Esophagus squamous epithelium (tissue), 5 donors: ENCODE measurements at regions not wholly inside any gene's neighbourhood (a gene's known extent, or its start where the extent isn't known, plus 50 kb on each side); places are given as distances from the start of the nearest gene placed in this dataset.

Experiments
- DNase-seq: peaks from one replicate; lab custom pipeline; 2025; lab: John Stamatoyannopoulos, UW
- H3K27ac ChIP-seq, 4 donors: fragments of 200-600 bp; sonication (generic); one replicate each; pipeline ENCODE4 v1.5.1; 2016 to 2019; ENCODE audit warnings: mild to moderate bottlenecking in 1 of 4
- H3K27me3 ChIP-seq, 4 donors: fragments of 200-600 bp; sonication (generic); 1 replicate in 3 of 4; 2 replicates in 1 of 4; pipeline versions ENCODE4 v1.5.1 to v1.6.0; 2017 to 2021; ENCODE audit warnings: antibody characterized with exemption in 1 of 4
- H3K36me3 ChIP-seq, 3 donors: fragments of 200-600 bp; sonication (generic); one replicate each; pipeline ENCODE4 v1.5.1; 2016 to 2019
- H3K4me1 ChIP-seq, 3 donors: fragments of 200-600 bp; sonication (generic); one replicate each; pipeline ENCODE4 v1.5.1; 2017 to 2019
- H3K4me3 ChIP-seq, 4 donors: fragments of 200-600 bp; sonication (generic); 1 replicate in 3 of 4; 2 replicates in 1 of 4; pipeline ENCODE4 v1.5.1; 2016 to 2019; ENCODE audit warnings: mild to moderate bottlenecking in 2 of 4, moderate library complexity in 1 of 4
- H3K9me3 ChIP-seq, 3 donors: fragments of 200-600 bp; sonication (generic); one replicate each; pipeline ENCODE4 v1.5.1; 2016 to 2019
- CTCF ChIP-seq, 6 experiments: fragments of 450-650 bp in 4 of 6; fragments of 200-600 bp in 2 of 6; sonication (generic) in 2 of 6; IDR thresholded peaks; one replicate each; pipeline ENCODE4 v1.5.1; 2016 to 2019; ENCODE audit warnings: antibody characterized with exemption in 6 of 6, mild to moderate bottlenecking in 4 of 6, moderate library complexity in 4 of 6
- POLR2A ChIP-seq, 4 donors: fragments of 450-650 bp; IDR thresholded peaks; one replicate each; pipeline ENCODE4 v1.6.1; 2017; ENCODE audit warnings: antibody characterized with exemption in 4 of 4, mild to moderate bottlenecking in 4 of 4, moderate library complexity in 3 of 4
- WGBS, 2 donors: methylation state at CpG; one replicate each; pipeline ENCODE4 v1.1.5; 2018; 5-methylcytosine and 5-hydroxymethylcytosine counted together
- intact Hi-C: fragments of 100-400 bp; cut with DNase I; formaldehyde crosslinking; loops from one replicate; pipeline ENCODE4 v1.15.0; 2022
- donor health status: DM: yes; HTN: yes; CAD: no.

GRCh38 chr4:187108845-187109244, 385.2 kb upstream of the FAT1 start:
- H3K4me1 ChIP-seq = no peaks in the 10 kb centered on the region
- H3K36me3 ChIP-seq = no peaks in the 10 kb centered on the region
- H3K9me3 ChIP-seq = no peaks in the 10 kb centered on the region
- no peaks in the 10 kb centered on the region for H3K27me3 ChIP-seq
- WGBS, 2 donors = 73 to 87% methylated on average over 3 of the region's 3 CpGs
- no peak overlapping the region for H3K4me3 ChIP-seq
- H3K27ac ChIP-seq = no peak overlapping the region
- TF ChIP-seq POLR2A (IDR thresholded peaks at IDR 0.05) (no peak), CTCF (IDR thresholded peaks at IDR 0.05) (no peak)
- DNase-seq = no peak
- intact Hi-C loops = no loop called here

DNA sequence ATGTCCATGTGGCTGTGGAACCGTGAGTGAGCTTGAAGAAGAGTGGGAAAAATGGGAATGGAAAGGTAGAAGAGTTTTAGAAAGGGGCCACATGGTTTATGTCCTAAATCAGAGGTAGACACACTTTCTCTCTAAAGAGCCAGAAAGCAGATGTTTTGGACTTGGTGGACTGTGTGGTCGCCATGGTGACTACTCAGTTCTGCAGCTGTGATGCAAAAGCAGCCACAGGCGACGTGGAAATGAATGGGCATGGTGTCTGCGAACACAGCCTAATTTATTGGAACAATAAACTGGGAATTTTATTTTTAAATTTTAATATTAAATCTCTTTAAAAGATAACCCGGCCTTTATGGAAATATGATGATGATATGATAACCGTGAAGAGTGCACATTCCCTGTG, 386.0 kb upstream of the FAT1 start:
- no peak overlapping the region for H3K4me3 ChIP-seq
- no peaks in the 10 kb centered on the region for H3K9me3 ChIP-seq
- H3K36me3 ChIP-seq = no peaks in the 10 kb centered on the region
- WGBS, 2 donors = 85 to 91% methylated on average over 7 of the region's 7 CpGs
- no peak overlapping the region for H3K27ac ChIP-seq
- intact Hi-C loops = no loop called here
- H3K27me3 ChIP-seq = no peaks in the 10 kb centered on the region
- no peaks in the 10 kb centered on the region for H3K4me1 ChIP-seq
- no peak for DNase-seq
- no peak for TF ChIP-seq POLR2A (IDR thresholded peaks at IDR 0.05)
- no peak for TF ChIP-seq CTCF (IDR thresholded peaks at IDR 0.05)

- TF ChIP-seq POLR2A (IDR thresholded peaks at IDR 0.05) (no peak), CTCF (IDR thresholded peaks at IDR 0.05) (no peak)
- intact Hi-C loops = no loop called here
- no peaks in the 10 kb centered on the region for H3K4me1 ChIP-seq
- no peaks in the 10 kb centered on the region for H3K9me3 ChIP-seq
- no peak overlapping the region for H3K4me3 ChIP-seq
- no peak overlapping the region for H3K27ac ChIP-seq
- WGBS, 2 donors = 70 to 74% methylated on average over 4 of the region's 4 CpGs
- DNase-seq = no peak
- H3K27me3 ChIP-seq = no peaks in the 10 kb centered on the region
- H3K36me3 ChIP-seq = no peaks in the 10 kb centered on the region
These were observed 394.5 kb upstream of the FAT1 start for GRCh38 chr4:187118166-187118565.

- Histone ChIP-seq H3K4me1 (no peaks in the 10 kb centered on the region), H3K4me3 (no peak overlapping the region), H3K27me3 (no peaks in the 10 kb centered on the region), H3K36me3 (no peaks in the 10 kb centered on the region), H3K27ac (no peak overlapping the region), H3K9me3 (no peaks in the 10 kb centered on the region)
- WGBS, 2 donors = 65 to 96% methylated on average over 1 of the region's 1 CpG
- intact Hi-C loops = no loop called here
- DNase-seq = no peak
- TF ChIP-seq CTCF (IDR thresholded peaks at IDR 0.05) (no peak), POLR2A (IDR thresholded peaks at IDR 0.05) (no peak)
These were observed 395.0 kb upstream of the FAT1 start for GRCh38 chr4:187118602-187119120.

GRCh38 chr4:187124331-187124730, 400.7 kb upstream of the FAT1 start:
- intact Hi-C loops = no loop called here
- no peak for DNase-seq
- Histone ChIP-seq H3K36me3 (no peaks in the 10 kb centered on the region), H3K27ac (no peak overlapping the region), H3K4me1 (no peaks in the 10 kb centered on the region), H3K27me3 (no peaks in the 10 kb centered on the region), H3K9me3 (no peaks in the 10 kb centered on the region), H3K4me3 (no peak overlapping the region)
- 69 to 83% methylated on average over 6 to 12 of the region's 12 CpGs for WGBS, 2 donors
- TF ChIP-seq CTCF (IDR thresholded peaks at IDR 0.05) (no peak), POLR2A (IDR thresholded peaks at IDR 0.05) (no peak)
